Spleen (tissue), 11 donors: ENCODE measurements at regions not wholly inside any gene's neighbourhood (a gene's known extent, or its start where the extent isn't known, plus 50 kb on each side); places are given as distances from the start of the nearest gene placed in this dataset.

ENCODE experiments used
- DNase-seq: peaks from one replicate; pipeline ENCODE4 v3.0.0-alpha.2; 2020
- H3K27ac ChIP-seq, 8 donors: fragments of 200-600 bp; sonication (generic) in 7 of 8; 1 replicate in 4 of 8; 2 replicates in 4 of 8; pipeline versions ENCODE4 v1.5.0 to v1.8.0; 2016 to 2021; ENCODE audit warnings: inconsistent platforms in 4 of 8, mild to moderate bottlenecking in 4 of 8, moderate library complexity in 1 of 8
- H3K27me3 ChIP-seq, 7 donors: fragments of 200-600 bp; sonication (generic) in 6 of 7; replicated peaks in 1 of 7; 1 replicate in 4 of 7; 2 replicates in 3 of 7; pipeline versions ENCODE4 v1.5.0 to v1.8.0; 2016 to 2021; ENCODE audit warnings: inconsistent platforms in 3 of 7, mild to moderate bottlenecking in 1 of 7
- H3K36me3 ChIP-seq, 6 donors: fragments of 200-600 bp; sonication (generic) in 5 of 6; 1 replicate in 4 of 6; 2 replicates in 2 of 6; pipeline versions ENCODE4 v1.5.0 to v1.8.0; 2016 to 2021; ENCODE audit warnings: inconsistent platforms in 2 of 6
- H3K4me1 ChIP-seq, 6 donors: fragments of 200-600 bp; sonication (generic) in 5 of 6; 1 replicate in 3 of 6; 2 replicates in 3 of 6; pipeline versions ENCODE4 v1.5.0 to v1.8.0; 2016 to 2021; ENCODE audit warnings: inconsistent platforms in 3 of 6
- H3K4me3 ChIP-seq, 8 donors: fragments of 200-600 bp; sonication (generic) in 7 of 8; 1 replicate in 4 of 8; 2 replicates in 4 of 8; pipeline versions ENCODE4 v1.5.0 to v1.8.0; 2016 to 2021; ENCODE audit warnings: inconsistent platforms in 4 of 8, mild to moderate bottlenecking in 4 of 8, moderate library complexity in 2 of 8
- H3K9me3 ChIP-seq, 8 donors: fragments of 200-600 bp; sonication (generic) in 7 of 8; 1 replicate in 4 of 8; 2 replicates in 4 of 8; pipeline versions ENCODE4 v1.5.0 to v1.8.0; 2016 to 2021; ENCODE audit warnings: inconsistent platforms in 4 of 8
- POLR2A ChIP-seq, 3 donors: fragments of 450-650 bp; IDR thresholded peaks; one replicate each; pipeline ENCODE4 v1.5.1; 2017; ENCODE audit warnings: antibody characterized with exemption in 3 of 3, mild to moderate bottlenecking in 1 of 3
- POLR2AphosphoS5 ChIP-seq, 3 donors: sonication (generic); formaldehyde crosslinking; IDR thresholded peaks; one replicate each; pipeline ENCODE4 v1.5.1; 2017; ENCODE audit warnings: antibody characterized with exemption in 3 of 3
- WGBS, 5 donors: extraction: QIAGEN DNeasy Blood & Tissue Kit in 3 of 5; methylation state at CpG; one replicate each; pipeline versions ENCODE4 v1.1.5 to v1.1.7; 2013 to 2018; 5-methylcytosine and 5-hydroxymethylcytosine counted together
- intact Hi-C: fragments of 100-400 bp; cut with DNase I; formaldehyde crosslinking; loops from one replicate; pipeline ENCODE4 v1.15.0; 2023; ENCODE audit warnings: low total_unique reads
- TF ChIP-seq, protein P1 (sequence below), 11 experiments: fragments of 200-600 bp in 7 of 11; fragments of 450-650 bp in 4 of 11; sonication (generic) in 4 of 11; IDR thresholded peaks in 8 of 11; conservative IDR thresholded peaks in 3 of 11; 1 replicate in 7 of 11; 2 replicates in 4 of 11; pipeline versions ENCODE4 v1.4.0 to v1.8.0; 2016 to 2021; ENCODE audit warnings: antibody characterized with exemption in 11 of 11, inconsistent platforms in 4 of 11, mild to moderate bottlenecking in 1 of 11
- donor health status: healthy with polysubstance abuse.
- donor health status: DM: no; HTN: no; CAD: no; lungs with moderate emphysema.
- donor health status: DM: no; HTN: no; CAD: no.
- donor health status: Bipolar disorder and iron deficiency.
- donor health status: healthy.
- donor health status: DM: no; HTN: no; CAD: no.
- donor health status: DM: yes; HTN: yes; CAD: no.

DNA sequence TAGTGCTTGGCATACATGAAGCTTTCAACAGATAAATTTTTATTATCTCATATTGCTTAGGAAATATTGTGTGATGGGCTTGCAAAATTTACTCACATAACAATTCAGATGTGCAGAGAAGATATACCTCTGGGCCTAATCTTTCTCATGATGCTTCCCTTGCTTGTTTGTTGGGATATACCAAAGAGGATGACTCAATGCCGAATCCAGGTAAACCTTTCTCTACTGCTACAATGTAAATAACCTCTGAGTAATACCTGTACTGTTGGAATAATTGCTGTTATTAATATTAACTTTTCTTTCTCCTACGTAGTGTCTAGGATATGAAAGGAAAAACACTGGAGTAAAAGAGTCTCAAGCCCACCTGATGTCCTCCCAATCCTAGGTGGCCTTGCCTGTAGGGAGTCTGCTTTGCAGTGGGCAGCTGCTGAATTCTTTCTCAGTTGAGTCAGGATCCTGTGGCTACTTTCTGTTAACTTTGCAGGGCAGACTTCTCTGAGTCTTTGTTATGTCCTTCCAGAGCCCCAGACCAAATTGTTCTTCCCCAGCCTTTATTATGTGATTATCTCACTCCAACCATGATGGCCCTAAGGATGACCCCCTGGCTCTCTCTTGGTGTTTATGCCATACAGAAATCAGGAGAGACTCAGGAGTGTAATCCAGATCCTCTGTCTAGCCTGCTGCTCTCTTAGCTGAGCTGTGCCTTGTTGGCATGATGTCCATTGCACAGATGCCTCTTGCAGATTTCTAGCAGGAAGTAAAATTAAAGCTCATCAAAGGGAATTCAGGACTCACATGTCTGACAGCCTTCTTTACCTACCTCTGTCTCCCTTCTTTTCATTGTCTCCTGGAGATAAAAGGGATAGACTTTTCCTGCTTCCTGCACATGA, 208.1 kb downstream of the SNX18 start:
- intact Hi-C loops, result no loop called here
- Histone ChIP-seq H3K4me3 (no peak overlapping the region), H3K4me1 (peaks cover 0 to 12% (median 0%) of the 10 kb centered on the region in 6 donors), H3K27ac (no peak overlapping the region), H3K36me3 (no peaks in the 10 kb centered on the region), H3K9me3 (no peaks in the 10 kb centered on the region), H3K27me3 (no peaks in the 10 kb centered on the region)
- 44 to 96% (median 49%) methylated on average over 2 of the region's 2 CpGs for WGBS, 5 donors
- TF ChIP-seq, protein P1, sequence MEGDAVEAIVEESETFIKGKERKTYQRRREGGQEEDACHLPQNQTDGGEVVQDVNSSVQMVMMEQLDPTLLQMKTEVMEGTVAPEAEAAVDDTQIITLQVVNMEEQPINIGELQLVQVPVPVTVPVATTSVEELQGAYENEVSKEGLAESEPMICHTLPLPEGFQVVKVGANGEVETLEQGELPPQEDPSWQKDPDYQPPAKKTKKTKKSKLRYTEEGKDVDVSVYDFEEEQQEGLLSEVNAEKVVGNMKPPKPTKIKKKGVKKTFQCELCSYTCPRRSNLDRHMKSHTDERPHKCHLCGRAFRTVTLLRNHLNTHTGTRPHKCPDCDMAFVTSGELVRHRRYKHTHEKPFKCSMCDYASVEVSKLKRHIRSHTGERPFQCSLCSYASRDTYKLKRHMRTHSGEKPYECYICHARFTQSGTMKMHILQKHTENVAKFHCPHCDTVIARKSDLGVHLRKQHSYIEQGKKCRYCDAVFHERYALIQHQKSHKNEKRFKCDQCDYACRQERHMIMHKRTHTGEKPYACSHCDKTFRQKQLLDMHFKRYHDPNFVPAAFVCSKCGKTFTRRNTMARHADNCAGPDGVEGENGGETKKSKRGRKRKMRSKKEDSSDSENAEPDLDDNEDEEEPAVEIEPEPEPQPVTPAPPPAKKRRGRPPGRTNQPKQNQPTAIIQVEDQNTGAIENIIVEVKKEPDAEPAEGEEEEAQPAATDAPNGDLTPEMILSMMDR (IDR thresholded peaks at IDR 0.05 in 8 of 11, conservative IDR thresholded peaks at IDR 0.05 in 3 of 11), result no peak
- no peak for TF ChIP-seq POLR2AphosphoS5 (IDR thresholded peaks at IDR 0.05)
- no peak for TF ChIP-seq POLR2A (IDR thresholded peaks at IDR 0.05)
- DNase-seq, result no peak

- TF ChIP-seq POLR2AphosphoS5 (IDR thresholded peaks at IDR 0.05) (no peak), POLR2A (IDR thresholded peaks at IDR 0.05) (no peak)
- TF ChIP-seq, protein P1 (IDR thresholded peaks at IDR 0.05 in 8 of 11, conservative IDR thresholded peaks at IDR 0.05 in 3 of 11), result no peak
- H3K4me1 ChIP-seq, result peaks cover 0 to 23% (median 6%) of the 10 kb centered on the region in 6 donors
- intact Hi-C loops, result no loop called here
- no peak for DNase-seq
- H3K9me3 ChIP-seq, result no peaks in the 10 kb centered on the region
- no peaks in the 10 kb centered on the region for H3K36me3 ChIP-seq
- H3K27me3 ChIP-seq, result no peaks in the 10 kb centered on the region
- no peak overlapping the region for H3K4me3 ChIP-seq
- no peak overlapping the region for H3K27ac ChIP-seq
- WGBS, 5 donors, result 75 to 95% (median 78%) methylated on average over 6 of the region's 6 CpGs
Observed at GRCh38 chr5:54722846-54723433, 205.4 kb downstream of the SNX18 start.

GRCh38 chr5:54721951-54722654, 204.5 kb downstream of the SNX18 start:
- Histone ChIP-seq H3K4me3 (no peak overlapping the region), H3K27ac (no peak overlapping the region), H3K9me3 (no peaks in the 10 kb centered on the region), H3K27me3 (no peaks in the 10 kb centered on the region), H3K4me1 (peaks cover 0 to 28% (median 8%) of the 10 kb centered on the region in 6 donors), H3K36me3 (no peaks in the 10 kb centered on the region)
- intact Hi-C loops, result no loop called here
- no peak for DNase-seq
- 58 to 72% (median 67%) methylated on average over 5 of the region's 5 CpGs for WGBS, 5 donors
- TF ChIP-seq, protein P1 (IDR thresholded peaks at IDR 0.05 in 8 of 11, conservative IDR thresholded peaks at IDR 0.05 in 3 of 11), result no peak
- TF ChIP-seq POLR2AphosphoS5 (IDR thresholded peaks at IDR 0.05), result no peak
- no peak for TF ChIP-seq POLR2A (IDR thresholded peaks at IDR 0.05)
